DMS114 treated with DMSO at 0.1 percent for 48 hours (cell line): ENCODE measurements at regions not wholly inside any gene's neighbourhood (a gene's known extent, or its start where the extent isn't known, plus 50 kb on each side); places are given as distances from the start of the nearest gene placed in this dataset.

Experiments
- DNase-seq: peaks from one replicate; lab custom pipeline; 2025; ENCODE audit not compliant: unreplicated experiment; lab: John Stamatoyannopoulos, UW

DNA sequence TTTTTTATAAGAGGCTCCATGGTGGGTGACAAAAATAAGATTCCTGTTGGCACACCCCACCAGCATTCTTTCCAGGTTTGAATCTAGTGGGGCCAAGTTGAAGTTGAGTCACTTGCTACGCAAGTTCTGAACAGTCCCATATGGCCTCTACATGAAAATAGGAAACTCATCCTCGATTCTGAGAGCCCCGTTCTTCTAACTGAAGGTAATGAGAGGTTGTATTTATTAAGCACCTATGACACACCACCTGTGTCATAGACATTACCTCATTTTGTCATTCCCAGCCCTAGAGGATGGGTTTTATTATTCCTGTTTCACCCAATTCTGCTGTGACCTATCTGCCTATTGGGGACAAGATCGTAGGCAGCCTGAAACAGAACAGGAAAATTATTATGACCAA, 131.7 kb downstream of the ACTL7B start:
- DNase-seq = no peak

DNA sequence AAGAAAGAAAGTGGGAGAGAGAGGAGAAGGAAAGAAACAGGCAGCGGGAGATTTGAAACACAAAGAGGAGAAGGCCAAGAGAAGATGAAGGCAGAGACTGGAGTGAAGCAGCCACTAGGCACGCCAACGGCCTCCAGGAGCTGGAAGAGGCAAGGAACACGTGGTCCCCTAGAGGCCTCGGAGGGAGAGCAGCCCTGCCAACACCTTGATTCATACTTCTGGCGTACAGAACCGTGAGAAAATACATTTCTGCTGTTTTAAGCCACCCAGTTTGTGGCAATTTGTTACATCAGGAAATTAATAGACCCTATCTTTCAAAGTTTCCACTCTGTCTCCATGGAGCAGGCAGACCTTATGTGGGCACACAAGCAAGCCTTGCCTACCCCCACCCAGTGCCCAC, 133.4 kb downstream of the ACTL7B start:
- no peak for DNase-seq

DNA sequence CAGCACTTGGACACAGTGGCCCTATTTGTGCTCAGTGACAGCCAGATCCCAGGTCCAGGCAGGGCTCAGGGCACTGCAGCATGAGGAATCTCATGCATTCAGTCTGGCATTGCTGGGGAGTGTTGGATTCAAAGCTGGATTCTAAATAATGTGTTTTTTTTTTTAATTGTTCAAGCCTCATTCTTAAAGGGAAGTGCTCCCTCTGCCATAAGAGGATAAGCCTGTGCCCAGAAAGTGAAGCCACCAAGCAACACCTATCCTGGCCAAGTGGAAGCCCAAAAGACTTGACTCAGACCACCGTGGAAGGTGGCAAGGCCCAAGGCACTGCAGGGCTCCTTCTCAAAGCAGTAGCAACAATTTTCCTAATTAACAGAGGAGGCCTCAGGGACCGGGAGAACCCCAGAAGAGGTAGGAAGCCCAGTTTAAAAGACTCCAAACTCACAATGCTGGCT, 135.6 kb downstream of the ACTL7B start:
- DNase-seq = no peak

DNA sequence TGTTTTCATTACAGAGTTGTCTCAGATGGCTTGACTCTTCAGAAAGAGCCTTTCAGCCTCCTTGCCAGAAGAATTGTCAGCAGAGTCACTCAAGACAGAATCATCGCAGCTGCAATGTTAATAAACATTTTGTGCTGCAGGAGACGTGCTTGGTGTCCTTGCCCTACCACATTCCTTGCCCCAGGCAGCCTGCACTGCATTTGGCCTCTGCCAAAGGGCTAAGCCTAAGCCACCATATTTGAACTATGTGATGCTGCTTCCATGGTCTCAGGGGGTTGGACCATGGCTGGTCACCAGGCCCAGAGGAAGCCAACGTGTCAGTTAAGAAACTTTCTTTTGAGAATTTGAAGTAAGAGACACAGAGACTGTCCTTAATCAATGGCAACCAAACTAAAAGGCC, 145.4 kb downstream of the ACTL7B start:
- DNase-seq = no peak

DNA sequence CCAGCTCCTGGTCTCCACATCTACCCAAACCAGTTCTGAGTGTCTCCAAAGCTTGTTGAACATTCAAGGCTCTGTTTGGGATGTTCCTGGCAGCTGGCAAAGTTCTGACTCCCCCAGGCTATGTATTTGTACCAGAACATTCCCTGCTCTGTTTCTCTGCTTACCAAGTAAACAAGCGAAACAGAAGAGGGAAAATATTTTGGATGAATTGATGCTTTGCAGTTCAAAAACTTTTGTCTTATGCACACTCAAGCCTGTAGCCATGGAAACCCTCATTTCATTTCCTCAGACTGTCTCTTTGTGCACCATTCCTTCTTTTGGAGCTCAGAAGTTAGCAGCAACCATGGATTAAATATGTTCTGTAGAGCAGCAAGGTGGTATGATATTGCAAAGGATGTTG, 145.8 kb downstream of the ACTL7B start:
- DNase-seq = no peak

DNA sequence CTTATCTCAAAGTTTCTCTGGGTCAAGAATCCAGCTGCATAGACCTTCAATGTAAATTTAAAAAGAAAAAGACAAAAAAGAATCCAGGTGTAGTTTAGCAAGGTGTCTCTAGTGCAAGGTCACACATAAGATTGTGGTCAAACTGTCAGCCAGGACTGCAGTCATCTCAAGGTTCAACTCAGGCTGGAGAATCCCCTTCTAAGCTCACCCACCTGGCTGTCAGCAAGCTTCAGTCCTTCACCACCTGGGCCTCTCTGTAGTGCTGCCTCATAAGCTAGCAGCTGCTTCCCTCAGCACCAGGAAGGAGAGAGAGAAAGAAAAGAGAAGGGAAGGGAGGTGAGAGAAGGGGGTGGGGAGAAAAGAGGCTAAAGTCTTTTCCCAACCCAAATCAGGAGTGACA, 146.7 kb downstream of the ACTL7B start:
- DNase-seq = no peak

DNA sequence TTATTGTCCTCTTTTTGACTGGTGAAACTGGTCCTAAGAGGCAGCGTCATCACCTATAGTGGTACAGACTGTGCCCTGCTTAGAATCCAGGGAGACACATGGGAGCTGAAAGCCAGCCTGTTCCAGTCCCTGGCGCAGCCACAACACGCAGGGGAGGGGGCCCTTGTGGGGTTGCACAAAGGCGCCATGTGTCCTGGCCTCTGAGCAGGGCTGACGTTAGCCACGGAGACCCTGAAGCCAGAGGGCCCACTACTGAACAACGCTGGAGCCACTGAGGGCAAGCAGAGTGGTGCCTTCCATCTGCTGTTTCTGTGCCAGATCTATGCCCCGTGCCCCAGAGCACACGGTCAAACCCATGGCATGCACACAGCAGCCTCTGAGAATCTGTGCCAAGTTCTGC, 147.3 kb downstream of the ACTL7B start:
- DNase-seq = no peak

DNA sequence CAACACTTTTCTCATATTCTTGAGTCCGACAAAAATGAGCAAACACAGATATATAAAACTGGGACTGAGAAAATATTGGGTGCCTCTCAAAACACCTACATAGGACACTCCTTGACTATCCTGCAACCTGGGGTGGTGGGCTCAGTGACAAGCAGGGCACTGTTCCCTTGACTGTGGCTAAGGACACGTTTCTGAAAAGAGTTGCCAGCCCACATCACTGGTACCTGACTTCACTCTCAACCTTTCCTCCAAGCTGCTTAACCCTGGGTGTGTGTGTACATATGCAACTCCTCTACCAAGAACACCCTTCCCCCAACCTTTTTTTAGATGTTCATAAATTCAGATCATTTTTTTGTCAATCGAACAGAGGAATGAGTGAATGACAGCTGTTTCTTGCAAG, 148.7 kb downstream of the ACTL7B start:
- no peak for DNase-seq

DNA sequence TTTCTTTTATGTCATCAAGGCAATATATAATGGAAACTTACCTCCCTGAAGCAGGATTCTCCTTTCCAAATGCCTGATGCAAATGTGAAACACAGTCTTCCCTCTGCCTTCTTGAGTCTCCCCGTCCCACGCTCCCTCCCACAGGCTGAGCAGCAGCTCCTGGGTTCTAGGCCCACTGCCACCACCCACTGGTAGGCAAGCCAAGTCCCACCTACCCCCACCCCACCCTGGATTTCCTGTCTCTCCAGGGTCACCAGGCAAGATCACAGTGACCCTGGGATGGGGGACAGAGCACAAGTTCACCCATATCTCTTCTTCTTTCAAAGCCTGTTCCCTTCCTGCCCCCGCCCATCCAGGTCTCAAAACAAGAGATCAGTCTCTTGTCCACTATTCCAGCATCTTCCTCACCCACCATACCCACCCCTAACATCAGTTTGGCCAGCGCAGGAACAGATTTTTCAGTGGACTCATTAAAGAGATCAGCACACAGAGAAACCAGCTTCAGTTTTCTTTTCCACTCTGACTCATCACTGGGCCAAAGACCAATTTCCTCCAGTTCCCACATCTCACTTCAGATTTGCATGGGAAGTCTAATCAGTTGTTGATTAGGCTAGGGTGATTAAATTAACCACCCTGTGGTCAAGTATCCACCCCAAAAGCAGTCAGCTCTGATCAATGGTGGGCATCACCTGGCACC, 151.5 kb downstream of the ACTL7B start:
- no peak for DNase-seq

DNA sequence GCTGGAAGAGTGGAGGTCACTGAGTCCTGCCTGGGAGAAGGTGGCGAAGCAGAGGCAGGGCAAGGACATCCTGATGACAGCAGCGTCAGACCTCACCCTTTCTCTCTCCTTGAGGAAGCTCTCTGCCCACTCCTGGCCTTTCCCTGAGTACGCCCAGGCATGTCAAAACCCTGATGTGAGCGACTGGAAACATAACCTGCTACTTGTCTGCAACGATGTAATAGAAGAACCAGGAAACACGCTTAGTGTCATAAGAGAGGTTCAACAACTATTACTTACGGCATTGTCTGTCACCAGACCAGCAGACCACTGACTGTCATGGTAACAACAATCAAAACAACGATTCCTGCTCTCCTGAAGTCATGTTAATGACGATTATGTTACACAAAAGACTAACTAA, 152.4 kb downstream of the ACTL7B start:
- no peak for DNase-seq

DNA sequence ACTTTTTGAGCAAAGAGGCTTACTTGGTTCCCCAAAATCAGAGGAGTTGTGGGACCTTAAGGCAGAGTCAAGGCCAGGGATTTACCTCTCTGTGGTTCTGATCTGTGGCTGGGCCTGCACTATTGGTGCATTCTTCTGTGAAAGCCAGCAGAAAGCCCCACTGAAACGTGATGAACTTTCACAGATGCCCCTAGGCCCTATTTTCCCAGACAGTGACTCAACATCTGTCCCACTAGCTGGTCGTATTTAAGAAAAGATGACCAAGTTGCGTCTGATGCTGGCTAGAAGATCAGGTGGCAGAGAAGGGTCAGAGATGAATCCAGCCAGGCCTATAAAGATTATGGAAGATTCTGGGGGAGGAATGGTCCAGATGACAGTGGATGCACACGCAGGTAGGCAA, 153.1 kb downstream of the ACTL7B start:
- no peak for DNase-seq

DNA sequence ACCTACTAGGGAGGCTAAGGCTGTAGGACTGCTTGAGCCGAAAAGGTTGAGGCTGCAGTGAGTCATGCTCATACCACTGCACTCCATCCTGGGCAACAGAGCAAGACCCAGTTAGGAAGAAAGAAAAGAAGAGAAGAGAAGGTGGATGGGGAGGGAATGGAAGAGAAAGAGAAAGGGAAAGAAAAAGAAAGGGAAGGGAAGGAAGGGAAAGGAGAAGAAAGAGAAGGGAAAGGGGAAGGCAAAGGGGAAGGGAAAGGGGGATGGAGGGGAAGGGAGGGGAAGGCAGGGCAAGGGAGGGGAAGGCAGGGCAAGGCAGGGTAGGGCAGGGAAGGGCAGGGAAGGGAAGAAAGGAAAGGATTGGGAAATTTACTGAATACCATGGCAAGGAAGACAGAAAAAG, 157.0 kb downstream of the ACTL7B start:
- no peak for DNase-seq

DNA sequence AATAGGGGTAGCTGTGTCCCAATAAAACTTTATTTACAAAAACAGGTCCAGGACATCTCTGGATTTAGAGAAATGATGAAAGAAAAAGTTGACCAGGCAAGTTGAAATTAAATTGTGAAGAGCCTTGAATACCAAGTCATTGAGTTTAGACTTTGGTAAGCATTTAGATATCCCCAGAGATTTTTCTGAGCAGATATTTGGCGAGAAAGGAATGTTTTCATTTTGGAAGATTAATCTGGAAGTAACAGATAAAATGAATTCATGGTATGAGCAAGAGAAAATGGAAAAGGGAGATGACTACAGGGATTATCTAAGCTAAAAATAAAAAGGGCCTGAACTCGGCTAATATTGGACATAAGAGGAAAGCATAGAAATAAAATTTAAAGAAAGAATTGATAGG, 157.6 kb downstream of the ACTL7B start:
- DNase-seq = no peak

DNA sequence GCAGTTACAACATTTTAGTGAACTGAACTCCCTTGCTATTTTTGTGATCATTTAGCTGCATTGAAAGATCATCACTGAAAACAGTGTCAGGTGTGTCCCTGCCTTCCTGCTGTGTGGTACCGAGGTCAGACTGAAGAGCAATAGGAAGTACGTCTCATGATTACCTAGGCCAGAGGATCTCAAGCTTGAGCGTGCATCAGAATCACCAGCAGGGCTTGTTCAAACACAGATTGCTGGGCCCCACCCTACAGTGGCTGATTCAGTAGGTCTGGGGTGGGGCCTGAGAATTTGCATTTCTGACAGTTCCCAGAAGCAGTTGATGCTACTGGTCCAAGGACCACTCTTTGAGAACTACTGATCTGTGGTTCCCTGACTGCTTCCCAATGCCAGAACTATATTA, 159.6 kb downstream of the ACTL7B start:
- peak; percentile 0 for DNase-seq

DNA sequence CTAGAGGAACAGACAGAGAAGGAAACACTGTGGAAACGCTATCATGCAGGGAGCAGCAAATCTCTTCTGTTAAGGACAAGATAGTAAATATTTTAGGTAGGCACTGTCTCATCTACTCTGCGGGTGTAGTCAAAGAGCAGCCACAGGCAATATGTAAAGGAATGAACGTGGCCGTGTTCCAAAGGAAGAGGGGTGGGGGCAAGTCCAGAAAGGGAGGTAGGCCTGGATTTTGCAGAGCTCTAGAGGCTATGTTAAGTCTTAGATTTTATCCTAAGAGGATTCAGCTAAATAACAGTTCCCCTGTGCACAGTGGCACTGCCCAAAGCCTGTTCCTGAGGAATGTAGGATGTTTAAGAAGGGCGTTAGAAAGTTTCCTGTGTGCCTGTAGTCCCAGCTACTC, 161.6 kb downstream of the ACTL7B start:
- no peak for DNase-seq

DNA sequence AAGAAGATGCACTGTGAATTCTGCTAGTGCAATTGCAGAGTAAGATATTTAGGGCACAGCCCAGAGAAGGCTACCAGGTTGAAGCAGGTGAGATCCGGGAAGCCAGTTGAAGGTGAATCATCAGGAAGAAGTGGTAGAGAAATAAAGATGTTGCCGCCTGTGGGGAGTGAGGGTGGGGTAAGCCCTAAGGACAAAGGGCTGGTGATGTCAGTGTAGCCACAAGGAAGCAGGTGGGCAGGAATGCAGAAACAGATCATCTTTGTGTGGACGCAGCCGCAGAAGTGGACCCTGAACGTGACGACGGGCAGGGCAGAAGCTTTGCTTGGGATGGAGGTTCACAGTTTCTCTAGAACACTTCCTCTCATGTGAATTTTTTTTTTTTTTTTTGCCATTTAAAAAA, 164.2 kb downstream of the ACTL7B start:
- no peak for DNase-seq

DNA sequence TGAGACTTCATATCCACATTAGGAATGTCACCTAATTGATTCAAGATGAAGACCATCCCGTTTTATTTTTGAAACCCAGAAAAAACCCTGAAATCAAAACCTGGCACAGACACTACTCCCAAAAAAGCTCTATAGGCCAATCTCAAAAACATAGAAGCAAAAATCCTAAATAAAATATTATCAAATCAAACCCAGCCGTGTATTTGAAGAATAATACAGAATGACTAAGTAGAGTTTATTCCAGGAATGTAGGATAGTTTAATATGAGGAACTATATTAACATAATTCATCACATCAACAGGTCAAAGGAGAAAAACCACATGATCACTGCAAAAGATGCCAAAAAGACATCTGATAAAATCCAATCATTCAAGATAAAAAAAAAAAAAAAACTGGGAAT, 167.1 kb downstream of the ACTL7B start:
- no peak for DNase-seq

DNA sequence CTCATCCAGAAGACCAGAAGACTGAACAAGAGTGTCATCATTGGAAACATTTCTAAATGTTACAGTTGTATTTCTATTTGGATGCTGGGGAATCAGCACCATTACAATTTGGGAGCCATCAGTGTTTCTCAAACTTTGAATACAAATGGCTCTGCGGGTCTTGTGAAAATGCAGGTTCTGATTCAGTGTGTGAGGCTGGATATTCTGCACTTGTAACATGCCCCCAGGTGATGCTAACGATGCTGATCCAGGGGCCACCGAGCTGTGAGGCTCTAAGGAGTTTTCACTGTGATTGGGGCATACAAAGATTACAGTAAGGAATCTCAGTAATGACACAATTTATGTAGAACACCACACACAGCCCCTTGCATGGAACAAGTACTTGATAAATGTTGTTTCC, 167.7 kb downstream of the ACTL7B start:
- DNase-seq = no peak

DNA sequence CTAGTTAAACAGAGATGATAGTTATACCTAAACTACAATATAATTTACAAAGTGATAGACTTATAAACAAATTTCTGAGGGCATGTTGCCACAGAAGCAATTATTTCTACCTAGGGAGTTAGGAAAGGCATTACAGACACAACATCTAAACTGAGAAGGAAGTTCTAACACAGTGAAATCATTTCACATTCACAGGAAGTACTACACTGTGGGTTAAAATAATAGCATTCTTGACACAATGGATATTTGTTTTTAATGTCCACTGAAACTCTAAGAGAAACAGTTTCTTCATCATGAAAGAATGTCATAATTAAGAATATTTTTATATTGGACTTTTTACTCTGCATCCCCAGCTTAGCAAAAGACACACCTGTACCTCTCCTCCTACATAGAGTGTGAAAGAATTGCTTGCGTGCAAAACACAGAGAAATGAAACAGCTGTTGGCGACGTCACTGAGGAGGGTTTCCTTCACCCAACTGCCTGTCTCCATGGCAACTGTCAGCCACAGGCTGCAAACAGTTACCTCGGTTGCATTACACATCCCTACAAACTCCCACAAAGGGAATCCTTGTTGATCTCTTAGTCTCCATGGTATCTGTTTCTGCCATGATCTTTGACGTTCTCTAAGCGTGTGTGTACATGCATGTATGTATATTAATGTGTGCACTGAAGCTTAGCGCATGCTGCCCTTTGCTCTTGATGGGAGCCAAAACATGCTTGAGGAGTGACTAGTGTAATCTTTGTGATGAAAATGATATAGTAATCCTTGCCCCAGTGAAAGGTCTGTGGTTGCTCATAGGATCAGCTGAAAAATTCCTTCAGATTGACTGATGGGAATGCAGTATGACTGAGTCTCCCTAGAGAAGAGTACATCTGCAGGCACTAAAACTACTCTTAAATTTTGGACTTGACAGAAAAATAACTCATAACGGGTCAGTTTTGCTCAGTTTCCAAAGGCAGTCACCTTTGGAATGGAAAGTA, 168.5 kb downstream of the ACTL7B start:
- DNase-seq = no peak

DNA sequence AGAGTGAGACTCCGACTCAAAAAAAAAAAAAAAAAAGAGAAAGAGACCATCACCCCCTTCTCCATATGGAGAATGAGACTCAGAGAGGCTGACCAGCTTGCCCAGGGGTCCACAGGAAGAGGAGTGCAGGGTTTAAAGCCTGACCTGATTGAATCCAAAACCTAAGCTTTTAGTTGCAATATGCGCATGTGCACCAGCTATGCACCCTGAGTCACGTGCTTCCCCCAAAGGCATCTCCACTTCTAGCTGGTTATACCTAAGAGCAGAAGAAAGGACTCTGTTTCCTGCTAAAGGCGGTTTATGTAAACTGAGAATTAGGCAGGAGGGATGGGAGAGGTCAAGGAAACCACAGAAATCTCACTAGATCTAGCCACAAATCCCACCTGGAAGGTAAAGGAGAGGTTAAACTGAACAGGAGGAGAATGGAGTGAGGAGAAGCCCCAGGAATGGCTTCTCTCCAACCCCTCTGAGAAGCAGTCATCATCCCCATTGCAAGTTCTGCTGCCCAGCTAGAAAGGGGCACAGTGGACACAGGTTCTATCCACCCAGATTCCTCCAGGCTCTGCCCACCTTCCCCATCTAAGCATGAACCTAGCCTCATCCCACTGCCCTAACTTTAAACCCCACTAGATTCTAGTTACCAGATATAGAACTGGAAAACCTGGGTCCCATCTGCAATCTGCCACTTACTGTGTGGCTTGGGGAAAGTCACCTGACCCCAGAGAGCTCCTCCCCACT, 171.3 kb downstream of the ACTL7B start:
- no peak for DNase-seq

DNA sequence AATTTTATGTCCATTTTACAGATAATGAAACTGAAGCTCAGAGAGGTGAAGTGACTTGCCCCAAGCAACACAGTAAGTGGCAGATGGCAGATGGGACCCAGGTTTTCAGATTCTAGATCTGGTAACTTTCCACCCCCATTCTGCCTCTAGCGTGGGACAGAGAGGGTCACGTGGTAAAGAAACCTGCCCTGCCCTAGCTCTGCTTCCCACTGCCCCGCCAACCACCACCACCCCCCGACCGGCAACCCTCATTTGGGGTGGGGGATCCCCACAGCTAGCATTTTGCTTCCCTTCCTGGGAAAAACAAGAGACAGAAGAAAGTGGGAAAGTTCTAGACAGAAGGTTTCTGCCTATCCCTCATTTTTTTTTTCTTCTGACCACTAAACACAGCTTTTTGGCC, 172.5 kb downstream of the ACTL7B start:
- no peak for DNase-seq
